Stimulated activated CD8-positive, alpha-beta memory T cell treated with anti-CD3 and anti-CD28 coated beads, Interleukin-7, amount 100 ng/mL, for 24 hours (primary cell): ENCODE measurements at regions not wholly inside any gene's neighbourhood (a gene's known extent, or its start where the extent isn't known, plus 50 kb on each side); places are given as distances from the start of the nearest gene placed in this dataset.
"Not testable (repeated sequence)": the region's sequence is repeated elsewhere in the genome, so short reads cannot be mapped to it uniquely, and the experiment has no call there.

Experiments used
- DNase-seq: peaks from one replicate; pipeline ENCODE4 v3.0.0-alpha.2; 2020; ENCODE audit warnings: low read depth

- DNase-seq, result no peak
These were observed 117.2 kb upstream of the CCND2 start for GRCh38 chr12:4156317-4156716.

GRCh38 chr12:4154672-4155225 is 118.8 kb upstream of the CCND2 start:
- DNase-seq, result no peak

GRCh38 chr12:4153343-4153892 is 120.1 kb upstream of the CCND2 start:
- DNase-seq, result peak; percentile 35

- no peak for DNase-seq
These were observed 121.3 kb upstream of the CCND2 start for GRCh38 chr12:4152145-4152795.

- DNase-seq, result no peak
These were observed 122.0 kb upstream of the CCND2 start for GRCh38 chr12:4151362-4152121.

GRCh38 chr12:4150355-4150754 is 123.2 kb upstream of the CCND2 start:
- DNase-seq, result not testable (repeated sequence)

- no peak for DNase-seq
These were observed 125.0 kb upstream of the CCND2 start for GRCh38 chr12:4148418-4149056.

- no peak for DNase-seq
These were observed 126.5 kb upstream of the CCND2 start for GRCh38 chr12:4147031-4147481.

- peak; percentile 34 for DNase-seq
These were observed 127.3 kb upstream of the CCND2 start for GRCh38 chr12:4145990-4146859.

GRCh38 chr12:4144676-4145075 is 128.9 kb upstream of the CCND2 start:
- DNase-seq, result no peak

GRCh38 chr12:4143896-4144295 is 129.7 kb upstream of the CCND2 start:
- no peak for DNase-seq

GRCh38 chr12:4141348-4142270 is 132.0 kb upstream of the CCND2 start:
- no peak for DNase-seq

GRCh38 chr12:4140581-4141301 is 132.8 kb upstream of the CCND2 start:
- no peak for DNase-seq

GRCh38 chr12:4139191-4139590 is 134.4 kb upstream of the CCND2 start:
- DNase-seq, result no peak

GRCh38 chr12:4138532-4138931 is 135.0 kb upstream of the CCND2 start:
- DNase-seq, result not testable (repeated sequence)

GRCh38 chr12:4138051-4138450 is 135.5 kb upstream of the CCND2 start:
- no peak for DNase-seq

GRCh38 chr12:4137441-4137840 is 136.1 kb upstream of the CCND2 start:
- no peak for DNase-seq

- DNase-seq, result no peak
These were observed 136.5 kb upstream of the CCND2 start for GRCh38 chr12:4137015-4137414.

GRCh38 chr12:4135919-4136605 is 137.5 kb upstream of the CCND2 start:
- peak; percentile 35 for DNase-seq
